Psoas muscle (tissue), 7 donors: ENCODE measurements at regions not wholly inside any gene's neighbourhood (a gene's known extent, or its start where the extent isn't known, plus 50 kb on each side); places are given as distances from the start of the nearest gene placed in this dataset.

Experiments
- ATAC-seq, 4 donors: fragments of 200-7000 bp; cut with Tn5 transposase; one replicate each; pipeline ENCODE4 v1.9.1; 2020; ENCODE audit warnings: moderate library complexity in 3 of 4, mild to moderate bottlenecking in 2 of 4
- DNase-seq, 2 donors: peaks; one replicate each; pipeline ENCODE4 v3.0.0-alpha.2; 2020
- H3K27ac ChIP-seq: fragments of 200-600 bp; one replicate; pipeline ENCODE4 v1.8.0; 2022
- H3K27me3 ChIP-seq, 3 donors: fragments of 200-600 bp in 1 of 3; one replicate each; pipeline versions ENCODE4 v1.6.1 to v1.8.0; 2013 to 2022; ENCODE audit warnings: low read length in 2 of 3, mild to moderate bottlenecking in 2 of 3, moderate library complexity in 1 of 3; ENCODE audit not compliant: insufficient read depth in 3 of 3
- H3K36me3 ChIP-seq, 2 donors: fragments of 200-600 bp in 1 of 2; one replicate each; pipeline versions ENCODE4 v1.6.1 to v1.8.0; 2013 to 2022; ENCODE audit warnings: low read depth in 1 of 2, mild to moderate bottlenecking in 1 of 2, moderate library complexity in 1 of 2; ENCODE audit not compliant: insufficient read depth in 1 of 2
- H3K4me1 ChIP-seq: fragments of 200-600 bp; one replicate; pipeline ENCODE4 v1.8.0; 2022
- H3K4me3 ChIP-seq: fragments of 200-600 bp; one replicate; pipeline ENCODE4 v1.8.0; 2022; ENCODE audit warnings: mild to moderate bottlenecking
- H3K9me3 ChIP-seq: fragments of 200-600 bp; one replicate; pipeline ENCODE4 v1.8.0; 2022
- WGBS, 3 donors: extraction: QIAGEN DNeasy Blood & Tissue Kit; methylation state at CpG; one replicate each; pipeline versions ENCODE4 v1.1.6 to v1.1.7; 2013; 5-methylcytosine and 5-hydroxymethylcytosine counted together
- intact Hi-C, 2 donors: fragments of 100-400 bp; cut with DNase I; formaldehyde crosslinking; loops; one replicate each; pipeline versions ENCODE4 v1.11.0 to v1.14.2; 2022
- TF ChIP-seq, protein P1 (sequence below): fragments of 200-600 bp; IDR thresholded peaks from one replicate; pipeline ENCODE4 v1.8.0; 2022; ENCODE audit warnings: antibody characterized with exemption
- donor health status: healthy with polysubstance abuse.
- donor health status: DM: no; HTN: no; CAD: no; lungs with moderate emphysema.
- donor health status: Bipolar disorder and iron deficiency.
- donor health status: healthy.
- donor health status: DM: yes; HTN: yes; CAD: no.
- donor health status: DM: no; HTN: no; CAD: no.
- donor health status: DM: yes; HTN: yes; CAD: no.

DNA sequence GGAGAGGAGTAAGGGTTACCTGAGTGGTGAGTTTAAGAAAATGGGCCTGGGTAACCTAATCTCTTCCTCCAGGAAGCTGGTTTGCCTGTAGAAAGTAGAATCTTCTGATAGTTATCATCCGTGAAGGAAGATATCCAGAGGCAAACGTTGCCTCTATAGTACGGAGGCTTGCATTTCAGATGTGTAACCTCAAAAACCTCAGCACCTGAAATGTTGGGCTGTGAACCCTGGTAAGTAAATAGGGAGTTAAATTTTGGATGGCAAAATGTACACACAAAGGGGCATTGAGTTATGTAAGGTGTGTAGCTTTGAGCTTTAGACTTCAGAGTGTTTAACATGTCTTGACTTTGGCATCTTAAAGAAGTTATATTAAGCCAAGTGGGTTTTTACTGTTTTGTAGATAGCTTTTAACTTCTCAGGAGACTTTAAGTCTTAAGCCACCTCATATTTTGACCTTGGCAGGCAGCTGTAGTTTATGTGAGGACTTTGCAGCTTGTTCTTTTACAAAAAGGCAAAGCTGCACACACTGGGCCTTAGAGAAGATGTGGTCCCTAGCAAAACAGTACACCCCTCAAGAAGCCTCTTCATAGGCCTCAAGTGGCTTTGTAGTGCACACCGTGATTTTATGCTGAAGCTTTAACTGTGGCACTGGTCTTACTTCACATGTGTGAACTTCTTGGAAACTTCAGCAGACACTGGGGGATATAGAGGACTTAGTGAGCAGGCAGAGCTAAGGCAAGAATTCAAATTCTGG lies 83.4 kb downstream of the SNRPE start:
- H3K9me3 ChIP-seq = no peaks in the 10 kb centered on the region
- H3K27me3 ChIP-seq = no peaks in the 10 kb centered on the region
- no peak overlapping the region for H3K27ac ChIP-seq
- ATAC-seq (no peak), DNase-seq (no peak)
- TF ChIP-seq, protein P1, sequence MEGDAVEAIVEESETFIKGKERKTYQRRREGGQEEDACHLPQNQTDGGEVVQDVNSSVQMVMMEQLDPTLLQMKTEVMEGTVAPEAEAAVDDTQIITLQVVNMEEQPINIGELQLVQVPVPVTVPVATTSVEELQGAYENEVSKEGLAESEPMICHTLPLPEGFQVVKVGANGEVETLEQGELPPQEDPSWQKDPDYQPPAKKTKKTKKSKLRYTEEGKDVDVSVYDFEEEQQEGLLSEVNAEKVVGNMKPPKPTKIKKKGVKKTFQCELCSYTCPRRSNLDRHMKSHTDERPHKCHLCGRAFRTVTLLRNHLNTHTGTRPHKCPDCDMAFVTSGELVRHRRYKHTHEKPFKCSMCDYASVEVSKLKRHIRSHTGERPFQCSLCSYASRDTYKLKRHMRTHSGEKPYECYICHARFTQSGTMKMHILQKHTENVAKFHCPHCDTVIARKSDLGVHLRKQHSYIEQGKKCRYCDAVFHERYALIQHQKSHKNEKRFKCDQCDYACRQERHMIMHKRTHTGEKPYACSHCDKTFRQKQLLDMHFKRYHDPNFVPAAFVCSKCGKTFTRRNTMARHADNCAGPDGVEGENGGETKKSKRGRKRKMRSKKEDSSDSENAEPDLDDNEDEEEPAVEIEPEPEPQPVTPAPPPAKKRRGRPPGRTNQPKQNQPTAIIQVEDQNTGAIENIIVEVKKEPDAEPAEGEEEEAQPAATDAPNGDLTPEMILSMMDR = no peak
- no peaks in the 10 kb centered on the region for H3K4me1 ChIP-seq
- H3K4me3 ChIP-seq = no peak overlapping the region
- intact Hi-C loops = no loop called here
- H3K36me3 ChIP-seq = no peaks in the 10 kb centered on the region
- WGBS, 3 donors = 67 to 75% (median 73%) methylated on average over 4 of the region's 4 CpGs

GRCh38 chr1:203954293-203954692 lies 92.9 kb downstream of the SNRPE start:
- intact Hi-C loops = no loop called here
- no peak overlapping the region for H3K27ac ChIP-seq
- WGBS, 3 donors = 92 to 96% (median 93%) methylated on average over 5 of the region's 5 CpGs
- no peaks in the 10 kb centered on the region for H3K4me1 ChIP-seq
- TF ChIP-seq, protein P1 = no peak
- H3K36me3 ChIP-seq = no peaks in the 10 kb centered on the region
- H3K9me3 ChIP-seq = no peaks in the 10 kb centered on the region
- no peak for DNase-seq
- no peak for ATAC-seq
- no peaks in the 10 kb centered on the region for H3K27me3 ChIP-seq
- H3K4me3 ChIP-seq = no peak overlapping the region

- Histone ChIP-seq H3K27me3 (no peaks in the 10 kb centered on the region), H3K9me3 (no peaks in the 10 kb centered on the region), H3K4me1 (no peaks in the 10 kb centered on the region), H3K4me3 (no peak overlapping the region), H3K36me3 (no peaks in the 10 kb centered on the region), H3K27ac (no peak overlapping the region)
- DNase-seq (no peak), ATAC-seq (no peak)
- TF ChIP-seq, protein P1 = no peak
- intact Hi-C loops = no loop called here
- 82 to 85% (median 83%) methylated on average over 5 of the region's 5 CpGs for WGBS, 3 donors
Measured at GRCh38 chr1:203954788-203955552, 93.6 kb downstream of the SNRPE start.

GRCh38 chr1:203968761-203969160 lies 104.2 kb upstream of the SOX13 start:
- WGBS, 3 donors = 37 to 43% (median 40%) methylated on average over 2 of the region's 2 CpGs
- ATAC-seq (no peak), DNase-seq (no peak)
- H3K27ac ChIP-seq = no peak overlapping the region
- H3K27me3 ChIP-seq = no peaks in the 10 kb centered on the region
- H3K9me3 ChIP-seq = no peaks in the 10 kb centered on the region
- TF ChIP-seq, protein P1 = no peak
- H3K4me3 ChIP-seq = no peak overlapping the region
- intact Hi-C loops = no loop called here
- no peaks in the 10 kb centered on the region for H3K36me3 ChIP-seq
- peaks cover 3% of the 10 kb centered on the region for H3K4me1 ChIP-seq
